Adrenal gland (tissue), 9 donors: ENCODE measurements at regions not wholly inside any gene's neighbourhood (a gene's known extent, or its start where the extent isn't known, plus 50 kb on each side); places are given as distances from the start of the nearest gene placed in this dataset.
"Not testable (repeated sequence)": the region's sequence is repeated elsewhere in the genome, so short reads cannot be mapped to it uniquely, and the experiment has no call there.

Experiments
- DNase-seq, 7 donors: peaks; one replicate each; pipeline ENCODE4 v3.0.0-alpha.2; 2019 to 2020
- H3K27ac ChIP-seq, 5 donors: fragments of 200-600 bp; sonication (generic) in 4 of 5; 1 replicate in 3 of 5; 2 replicates in 2 of 5; pipeline versions ENCODE4 v1.5.1 to v1.8.0; 2016 to 2020; ENCODE audit warnings: mild to moderate bottlenecking in 1 of 5
- H3K27me3 ChIP-seq: fragments of 200-600 bp; 2 replicates; pipeline ENCODE4 v1.8.0; 2021
- H3K36me3 ChIP-seq, 2 donors: fragments of 200-600 bp; replicated peaks in 1 of 2; 1 replicate in 1 of 2; 2 replicates in 1 of 2; pipeline versions ENCODE4 v1.5.1 to v1.8.0; 2018 to 2022
- H3K4me1 ChIP-seq, 2 donors: fragments of 200-600 bp; replicated peaks in 1 of 2; 1 replicate in 1 of 2; 2 replicates in 1 of 2; pipeline versions ENCODE4 v1.5.1 to v1.8.0; 2018 to 2021
- H3K4me3 ChIP-seq, 4 donors: fragments of 200-600 bp; sonication (generic) in 3 of 4; one replicate each; pipeline ENCODE4 v1.5.1; 2016 to 2018
- H3K9me3 ChIP-seq, 3 donors: fragments of 200-600 bp; sonication (generic) in 1 of 3; replicated peaks in 1 of 3; 1 replicate in 2 of 3; 2 replicates in 1 of 3; pipeline versions ENCODE4 v1.5.1 to v1.8.0; 2016 to 2021
- POLR2A ChIP-seq, 2 donors: fragments of 450-650 bp; IDR thresholded peaks; one replicate each; pipeline ENCODE4 v1.6.1; 2017; ENCODE audit warnings: antibody characterized with exemption in 2 of 2, mild to moderate bottlenecking in 2 of 2, moderate library complexity in 1 of 2
- WGBS, 4 donors: extraction: QIAGEN DNeasy Blood & Tissue Kit in 2 of 4; methylation state at CpG; one replicate each; pipeline versions ENCODE4 v1.1.5 to v1.1.7; 2013 to 2017; 5-methylcytosine and 5-hydroxymethylcytosine counted together
- intact Hi-C, 2 donors: fragments of 100-400 bp; cut with DNase I; formaldehyde crosslinking; loops; one replicate each; pipeline versions ENCODE4 v1.14.1 to v1.15.0; 2022 to 2023
- TF ChIP-seq, protein P1 (sequence below), 6 experiments: fragments of 450-650 bp in 4 of 6; fragments of 200-600 bp in 2 of 6; sonication (generic) in 1 of 6; IDR thresholded peaks; 1 replicate in 5 of 6; 2 replicates in 1 of 6; pipeline versions ENCODE4 v1.5.1 to v1.8.0; 2016 to 2021; ENCODE audit warnings: antibody characterized with exemption in 6 of 6, mild to moderate bottlenecking in 2 of 6, moderate library complexity in 1 of 6
- donor health status: healthy with polysubstance abuse.
- donor health status: Bipolar disorder and iron deficiency.
- donor health status: DM: yes; HTN: yes; CAD: no.
- donor health status: DM: no; HTN: no; CAD: no.
- donor health status: DM: no; HTN: no; CAD: no.

DNA sequence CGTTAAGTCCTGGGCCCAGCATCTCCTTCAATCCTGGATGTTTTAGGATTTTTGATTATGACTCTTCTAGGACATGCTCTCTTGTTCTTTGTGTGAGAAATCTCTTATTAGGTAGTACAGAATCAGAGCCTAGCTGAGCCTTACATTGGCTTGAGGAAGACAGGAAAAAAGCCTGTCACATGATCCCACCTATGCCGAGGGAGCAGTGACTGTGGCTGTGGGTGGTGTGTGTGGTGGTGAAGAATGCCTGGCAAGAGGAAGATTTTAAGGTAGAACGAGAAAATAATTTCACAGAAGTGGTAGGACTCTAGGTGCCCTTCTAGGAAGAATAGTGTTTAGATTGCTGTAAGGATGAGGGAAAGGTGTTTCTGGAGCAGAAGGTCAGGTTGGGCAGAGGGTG, 449.5 kb upstream of the PROX1 start:
- WGBS, 4 donors = 68 to 85% (median 79%) methylated on average over 3 of the region's 3 CpGs
- no peaks in the 10 kb centered on the region for H3K36me3 ChIP-seq
- no peaks in the 10 kb centered on the region for H3K4me1 ChIP-seq
- no peak for DNase-seq
- intact Hi-C loops = no loop called here
- no peak overlapping the region for H3K27ac ChIP-seq
- TF ChIP-seq, protein P1, sequence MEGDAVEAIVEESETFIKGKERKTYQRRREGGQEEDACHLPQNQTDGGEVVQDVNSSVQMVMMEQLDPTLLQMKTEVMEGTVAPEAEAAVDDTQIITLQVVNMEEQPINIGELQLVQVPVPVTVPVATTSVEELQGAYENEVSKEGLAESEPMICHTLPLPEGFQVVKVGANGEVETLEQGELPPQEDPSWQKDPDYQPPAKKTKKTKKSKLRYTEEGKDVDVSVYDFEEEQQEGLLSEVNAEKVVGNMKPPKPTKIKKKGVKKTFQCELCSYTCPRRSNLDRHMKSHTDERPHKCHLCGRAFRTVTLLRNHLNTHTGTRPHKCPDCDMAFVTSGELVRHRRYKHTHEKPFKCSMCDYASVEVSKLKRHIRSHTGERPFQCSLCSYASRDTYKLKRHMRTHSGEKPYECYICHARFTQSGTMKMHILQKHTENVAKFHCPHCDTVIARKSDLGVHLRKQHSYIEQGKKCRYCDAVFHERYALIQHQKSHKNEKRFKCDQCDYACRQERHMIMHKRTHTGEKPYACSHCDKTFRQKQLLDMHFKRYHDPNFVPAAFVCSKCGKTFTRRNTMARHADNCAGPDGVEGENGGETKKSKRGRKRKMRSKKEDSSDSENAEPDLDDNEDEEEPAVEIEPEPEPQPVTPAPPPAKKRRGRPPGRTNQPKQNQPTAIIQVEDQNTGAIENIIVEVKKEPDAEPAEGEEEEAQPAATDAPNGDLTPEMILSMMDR (IDR thresholded peaks at IDR 0.05) = no peak
- TF ChIP-seq POLR2A (IDR thresholded peaks at IDR 0.05) = no peak
- H3K9me3 ChIP-seq = no peaks in the 10 kb centered on the region
- H3K4me3 ChIP-seq = no peak overlapping the region
- H3K27me3 ChIP-seq = no peaks in the 10 kb centered on the region

DNA sequence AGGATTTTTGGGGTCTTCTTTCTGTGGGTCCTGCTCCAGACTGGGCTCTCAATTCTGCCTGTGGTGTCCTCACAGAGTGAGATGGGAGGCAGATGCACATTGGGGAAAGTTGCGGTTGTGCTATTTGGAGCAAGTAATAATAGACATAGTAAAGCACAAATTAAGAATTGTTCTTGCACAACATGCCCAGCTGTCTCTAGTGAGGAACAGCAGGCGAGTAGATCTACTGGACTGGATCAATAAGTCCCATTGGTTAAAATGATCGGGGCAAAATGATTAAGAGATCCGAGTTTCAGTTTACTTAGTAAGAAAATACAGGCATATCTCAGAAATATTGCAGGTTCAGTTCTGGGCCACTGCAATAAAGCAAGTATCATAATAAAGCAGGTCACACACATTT, 448.3 kb upstream of the PROX1 start:
- Histone ChIP-seq H3K9me3 (no peaks in the 10 kb centered on the region), H3K27me3 (no peaks in the 10 kb centered on the region), H3K4me1 (no peaks in the 10 kb centered on the region), H3K36me3 (no peaks in the 10 kb centered on the region), H3K27ac (no peak overlapping the region), H3K4me3 (no peak overlapping the region)
- intact Hi-C loops = no loop called here
- no peak for DNase-seq
- 86 to 92% (median 90%) methylated on average over 4 of the region's 4 CpGs for WGBS, 4 donors
- TF ChIP-seq, protein P1 (IDR thresholded peaks at IDR 0.05) = no peak
- TF ChIP-seq POLR2A (IDR thresholded peaks at IDR 0.05) = no peak

DNA sequence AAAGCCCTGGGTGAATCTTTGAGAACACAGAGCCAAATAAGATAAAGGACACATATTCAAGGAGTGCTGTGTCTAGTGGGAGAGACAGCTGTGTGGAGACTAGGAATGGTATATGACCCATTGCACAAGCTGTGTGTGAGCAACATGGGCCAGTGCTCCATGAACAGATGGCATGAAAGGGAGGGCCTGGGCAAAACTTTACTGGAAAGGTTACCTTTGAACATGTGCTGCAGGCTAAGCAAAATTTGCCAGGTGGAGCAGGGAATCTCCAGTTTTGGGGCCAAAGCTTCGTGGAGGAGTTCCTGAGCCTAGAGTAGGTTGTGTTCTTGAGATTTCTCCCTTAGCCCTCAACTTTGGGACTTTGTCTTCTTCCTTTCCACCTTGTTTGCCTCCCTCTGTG, 446.1 kb upstream of the PROX1 start:
- Histone ChIP-seq H3K27ac (no peak overlapping the region), H3K36me3 (no peaks in the 10 kb centered on the region), H3K4me3 (no peak overlapping the region), H3K27me3 (no peaks in the 10 kb centered on the region), H3K4me1 (no peaks in the 10 kb centered on the region), H3K9me3 (no peaks in the 10 kb centered on the region)
- WGBS, 4 donors = 0 to 81% (median 10%) methylated on average over 1 of the region's 1 CpG
- TF ChIP-seq, protein P1 (IDR thresholded peaks at IDR 0.05) = no peak
- no peak for TF ChIP-seq POLR2A (IDR thresholded peaks at IDR 0.05)
- no peak for DNase-seq
- intact Hi-C loops = no loop called here

DNA sequence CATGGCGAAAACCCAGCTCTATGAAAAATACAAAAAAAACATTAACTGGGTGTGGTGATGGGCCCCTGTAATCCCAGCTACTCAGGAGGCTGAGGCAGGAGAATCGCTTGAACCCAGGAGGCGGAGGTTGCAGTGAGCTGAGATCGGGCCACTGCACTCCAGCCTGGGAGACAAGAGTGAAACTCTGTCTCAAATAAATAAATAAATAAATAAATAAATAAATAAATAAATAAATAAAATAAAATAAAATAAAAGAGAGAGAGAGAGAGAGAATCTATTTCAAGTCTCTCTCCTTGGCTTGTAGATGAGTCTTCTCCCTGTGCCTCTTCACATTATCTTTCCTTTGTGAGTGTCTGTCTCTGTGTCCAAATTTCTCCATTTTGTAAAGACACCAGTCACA, 442.6 kb upstream of the PROX1 start:
- H3K9me3 ChIP-seq, H3K36me3 ChIP-seq, H3K4me1 ChIP-seq, H3K27me3 ChIP-seq, DNase-seq, H3K27ac ChIP-seq, intact Hi-C loops, H3K4me3 ChIP-seq: not testable (repeated sequence)
- 95 to 98% (median 96%) methylated on average over 4 of the region's 4 CpGs for WGBS, 4 donors

DNA sequence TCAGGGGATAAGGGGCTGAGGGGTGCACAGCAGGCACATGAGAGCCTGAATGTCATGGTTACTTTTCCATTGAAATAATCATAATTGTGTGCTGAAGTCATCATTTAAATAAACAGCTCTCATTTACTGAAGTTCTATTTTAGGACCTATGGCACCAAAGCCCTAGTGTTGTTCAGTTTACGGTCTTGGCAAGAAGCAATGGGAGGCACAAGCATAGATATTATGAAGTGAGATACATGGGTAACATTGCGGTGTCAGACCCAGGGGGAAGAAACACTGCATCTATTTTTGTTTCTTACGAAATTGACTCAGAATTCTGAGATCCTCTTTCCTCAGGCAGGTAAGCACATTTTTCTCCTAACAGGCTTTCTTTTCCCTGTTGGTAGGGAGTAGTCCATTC, 437.8 kb upstream of the PROX1 start:
- WGBS, 4 donors = 90 to 99% (median 95%) methylated on average over 3 of the region's 3 CpGs
- no peaks in the 10 kb centered on the region for H3K9me3 ChIP-seq
- intact Hi-C loops = no loop called here
- TF ChIP-seq, protein P1 (IDR thresholded peaks at IDR 0.05) = no peak
- H3K4me1 ChIP-seq = no peaks in the 10 kb centered on the region
- no peak overlapping the region for H3K27ac ChIP-seq
- no peak overlapping the region for H3K4me3 ChIP-seq
- no peak for DNase-seq
- no peaks in the 10 kb centered on the region for H3K36me3 ChIP-seq
- H3K27me3 ChIP-seq = no peaks in the 10 kb centered on the region
